Heart left ventricle (tissue), 16 donors: ENCODE measurements at regions not wholly inside any gene's neighbourhood (a gene's known extent, or its start where the extent isn't known, plus 50 kb on each side); places are given as distances from the start of the nearest gene placed in this dataset.
A peak's percentile ranks its signal among the peaks of the same experiment; 100 is the strongest.

Experiments
- ATAC-seq, 4 donors: fragments of 200-7000 bp; cut with Tn5 transposase; one replicate each; pipeline ENCODE4 v1.9.1; 2020 to 2022; ENCODE audit warnings: moderate library complexity in 4 of 4, mild to moderate bottlenecking in 3 of 4, moderate number of reproducible peaks in 1 of 4
- DNase-seq, 5 donors: peaks; one replicate each; pipeline ENCODE4 v3.0.0-alpha.2; 2020
- H3K27ac ChIP-seq, 12 donors: fragments of 200-600 bp; sonication (generic) in 4 of 12; one replicate each; pipeline versions ENCODE4 v1.5.0 to v1.8.0; 2016 to 2022; ENCODE audit warnings: mild to moderate bottlenecking in 2 of 12
- H3K27me3 ChIP-seq, 9 donors: fragments of 200-600 bp; sonication (generic) in 2 of 9; one replicate each; pipeline versions ENCODE4 v1.5.1 to v1.8.0; 2016 to 2022; ENCODE audit warnings: mild to moderate bottlenecking in 3 of 9
- H3K36me3 ChIP-seq, 9 donors: fragments of 200-600 bp; sonication (generic) in 2 of 9; one replicate each; pipeline versions ENCODE4 v1.5.0 to v1.8.0; 2018 to 2022; ENCODE audit warnings: mild to moderate bottlenecking in 2 of 9
- H3K4me1 ChIP-seq, 12 donors: fragments of 200-600 bp; sonication (generic) in 4 of 12; one replicate each; pipeline versions ENCODE4 v1.5.0 to v1.8.0; 2016 to 2022; ENCODE audit warnings: mild to moderate bottlenecking in 3 of 12
- H3K4me3 ChIP-seq, 12 donors: fragments of 200-600 bp; sonication (generic) in 4 of 12; one replicate each; pipeline versions ENCODE4 v1.5.0 to v1.8.0; 2017 to 2022; ENCODE audit warnings: mild to moderate bottlenecking in 9 of 12, moderate library complexity in 4 of 12
- H3K9me3 ChIP-seq, 12 donors: fragments of 200-600 bp; sonication (generic) in 4 of 12; one replicate each; pipeline versions ENCODE4 v1.5.0 to v1.8.0; 2016 to 2022; ENCODE audit warnings: mild to moderate bottlenecking in 1 of 12
- CTCF ChIP-seq, 12 donors: fragments of 200-600 bp; sonication (generic) in 4 of 12; IDR thresholded peaks; one replicate each; pipeline versions ENCODE4 v1.5.0 to v1.8.0; 2018 to 2022; ENCODE audit warnings: antibody characterized with exemption in 12 of 12, mild to moderate bottlenecking in 5 of 12
- POLR2A ChIP-seq, 2 donors: fragments of 450-650 bp; IDR thresholded peaks; one replicate each; pipeline ENCODE4 v1.6.1; 2017; ENCODE audit warnings: antibody characterized with exemption in 2 of 2, mild to moderate bottlenecking in 2 of 2, moderate library complexity in 2 of 2
- WGBS, 4 donors: extraction: QIAGEN DNeasy Blood & Tissue Kit in 2 of 4; methylation state at CpG; one replicate each; pipeline versions ENCODE4 v1.1.5 to v1.1.7; 2013 to 2018; 5-methylcytosine and 5-hydroxymethylcytosine counted together
- intact Hi-C, 10 donors: fragments of 100-400 bp; cut with DNase I; formaldehyde crosslinking; loops; one replicate each; pipeline versions ENCODE4 v1.11.1 to v1.14.2; 2022
- donor health status: ischemic (EF 13 %, LVEDD 7.1; RV severe dilation, severe dysfunction).
- donor health status: healthy with polysubstance abuse.
- donor health status: DM: no; HTN: yes; CAD: no.
- donor health status: DM: no; HTN: no; CAD: no.
- donor health status: ischemic (EF 25% LVEDD 6.9; RV normal size, moderate dysfunction).
- donor health status: ischemic (EF 25% LVEDD 5.7; RV mildly dilated, moderate dysfunction).
- donor health status: healthy.
- donor health status: DM: yes; HTN: yes; CAD: no.
- donor health status: ischemic (EF 35%, LVEDD 5.7; RV mildly dilated, moderate dysfunction).
- donor health status: nonischemic (EF 11% LVEDD 7.7; RV severe dilation, severe dysfunction).
- donor health status: DM: yes; HTN: yes; CAD: no.
- donor health status: PGD.
- donor health status: ischemic (EF 29% LVEDD 5.4; RV normal size, mild dysfunction).
- donor health status: nonischemic (EF 23%, LVEDD 6.1; RV moderate dilation, normal function).

GRCh38 chr7:116334555-116334954, 124.2 kb downstream of the TES start:
- H3K9me3 ChIP-seq: peaks cover 0 to 6% (median 0%) of the 10 kb centered on the region in 12 donors
- 94 to 98% (median 98%) methylated on average over 3 of the region's 3 CpGs for WGBS, 4 donors
- peaks cover 0 to 35% (median 18%) of the 10 kb centered on the region in 12 donors for H3K4me1 ChIP-seq
- no peaks in the 10 kb centered on the region for H3K36me3 ChIP-seq
- DNase-seq (no peak), ATAC-seq (no peak)
- no peak for TF ChIP-seq CTCF (IDR thresholded peaks at IDR 0.05)
- TF ChIP-seq POLR2A (IDR thresholded peaks at IDR 0.05): no peak
- H3K27me3 ChIP-seq: no peaks in the 10 kb centered on the region
- intact Hi-C loops: loop anchor here in 1 of 10 donors (10.0 kb wide), 1 partner anchor 50 kb away; no protein-coding TSS in a partner anchor
- H3K27ac ChIP-seq: no peak overlapping the region
- no peak overlapping the region for H3K4me3 ChIP-seq

- ATAC-seq: no peak
Measured at GRCh38 chr7:116337018-116337417, 126.7 kb downstream of the TES start.

GRCh38 chr7:116337800-116338199, 127.5 kb downstream of the TES start:
- ATAC-seq: no peak

More at GRCh38 chr7:116337018-116337417, 126.7 kb downstream of the TES start:
- WGBS, 4 donors: 87 to 94% (median 88%) methylated on average over 2 of the region's 2 CpGs
- intact Hi-C loops: loop anchor here in 1 of 10 donors (10.0 kb wide), 1 partner anchor 52 kb away; no protein-coding TSS in a partner anchor
- H3K36me3 ChIP-seq: no peaks in the 10 kb centered on the region
- peaks cover 0 to 31% (median 16%) of the 10 kb centered on the region in 12 donors for H3K4me1 ChIP-seq
- H3K27ac ChIP-seq: no peak overlapping the region
- H3K9me3 ChIP-seq: peaks cover 0 to 3% (median 0%) of the 10 kb centered on the region in 12 donors
- TF ChIP-seq POLR2A (IDR thresholded peaks at IDR 0.05) (no peak), CTCF (IDR thresholded peaks at IDR 0.05) (no peak)
- DNase-seq: no peak
- H3K4me3 ChIP-seq: no peak overlapping the region
- no peaks in the 10 kb centered on the region for H3K27me3 ChIP-seq

GRCh38 chr7:116339564-116339963, 129.2 kb downstream of the TES start:
- DNase-seq (no peak), ATAC-seq (peak in 3 of 4 donors; percentile 34 to 79 (median 70))
- Histone ChIP-seq H3K27ac (peak overlapping the region in 11 of 12 donors; percentile 16 to 64 (median 47)), H3K4me1 (peaks cover 0 to 31% (median 16%) of the 10 kb centered on the region in 12 donors), H3K9me3 (peaks cover 0 to 10% (median 0%) of the 10 kb centered on the region in 12 donors), H3K36me3 (no peaks in the 10 kb centered on the region), H3K4me3 (no peak overlapping the region), H3K27me3 (no peaks in the 10 kb centered on the region)
- 34 to 37% (median 35%) methylated on average over 3 of the region's 3 CpGs for WGBS, 4 donors
- TF ChIP-seq POLR2A (IDR thresholded peaks at IDR 0.05) (no peak), CTCF (IDR thresholded peaks at IDR 0.05) (no peak)
- intact Hi-C loops: loop anchor here in 1 of 10 donors (10.0 kb wide), 1 partner anchor 55 kb away; no protein-coding TSS in a partner anchor

More at GRCh38 chr7:116337800-116338199, 127.5 kb downstream of the TES start:
- intact Hi-C loops: loop anchor here in 1 of 10 donors (10.0 kb wide), 1 partner anchor 53 kb away; no protein-coding TSS in a partner anchor
- Histone ChIP-seq H3K9me3 (no peaks in the 10 kb centered on the region), H3K27ac (no peak overlapping the region), H3K4me3 (no peak overlapping the region), H3K4me1 (peaks cover 0 to 31% (median 16%) of the 10 kb centered on the region in 12 donors), H3K36me3 (no peaks in the 10 kb centered on the region), H3K27me3 (no peaks in the 10 kb centered on the region)
- TF ChIP-seq CTCF (IDR thresholded peaks at IDR 0.05) (no peak), POLR2A (IDR thresholded peaks at IDR 0.05) (no peak)
- no peak for DNase-seq
